Femur (tissue), 1 donor: ENCODE measurements at regions not wholly inside any gene's neighbourhood (a gene's known extent, or its start where the extent isn't known, plus 50 kb on each side); places are given as distances from the start of the nearest gene placed in this dataset.
A peak's percentile ranks its signal among the peaks of the same experiment; 100 is the strongest.
"Not testable (repeated sequence)": the region's sequence is repeated elsewhere in the genome, so short reads cannot be mapped to it uniquely, and the experiment has no call there.

Source experiments
- DNase-seq: peaks from one replicate; pipeline ENCODE4 v3.0.0-alpha.2; 2017

DNA sequence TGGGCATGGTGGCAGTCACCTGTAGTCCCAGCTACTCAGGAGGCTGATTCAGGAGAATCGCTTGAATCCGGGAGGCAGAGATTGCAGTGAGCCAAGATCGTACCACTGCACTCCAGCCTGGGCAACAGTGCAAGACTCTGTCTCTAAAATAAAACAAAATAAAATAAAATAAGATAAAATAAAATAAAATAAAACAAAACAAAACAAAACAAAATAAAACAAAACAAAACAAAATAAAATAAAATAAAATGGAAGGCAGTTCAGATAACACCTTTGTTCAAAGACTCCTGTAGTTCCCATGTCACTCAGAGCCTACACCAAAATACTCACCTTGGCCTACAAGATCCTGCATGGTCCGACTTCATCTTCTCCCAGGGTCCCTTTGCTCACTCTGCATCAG lies 61.3 kb downstream of the SYF2 start:
- not testable (repeated sequence) for DNase-seq

DNA sequence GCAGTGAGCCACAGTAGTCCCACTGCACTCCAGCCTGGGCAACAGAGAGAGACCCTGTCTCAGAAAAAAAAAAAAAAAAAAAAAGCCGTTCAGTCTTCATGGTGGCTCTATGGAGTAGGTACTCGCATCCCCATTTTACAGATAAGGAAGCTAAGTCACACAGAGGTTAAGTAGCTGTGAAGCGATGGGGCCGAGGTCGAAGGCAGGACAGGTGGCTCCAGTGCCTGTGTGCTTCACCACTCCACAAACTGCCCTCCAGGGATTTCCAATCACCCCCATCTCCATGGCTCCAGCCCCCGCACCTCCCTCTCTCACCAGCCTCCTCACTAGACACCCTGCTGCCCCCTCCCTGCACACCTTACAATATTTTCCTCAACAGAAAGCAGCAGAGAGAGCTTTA lies 61.9 kb downstream of the SYF2 start:
- no peak for DNase-seq

DNA sequence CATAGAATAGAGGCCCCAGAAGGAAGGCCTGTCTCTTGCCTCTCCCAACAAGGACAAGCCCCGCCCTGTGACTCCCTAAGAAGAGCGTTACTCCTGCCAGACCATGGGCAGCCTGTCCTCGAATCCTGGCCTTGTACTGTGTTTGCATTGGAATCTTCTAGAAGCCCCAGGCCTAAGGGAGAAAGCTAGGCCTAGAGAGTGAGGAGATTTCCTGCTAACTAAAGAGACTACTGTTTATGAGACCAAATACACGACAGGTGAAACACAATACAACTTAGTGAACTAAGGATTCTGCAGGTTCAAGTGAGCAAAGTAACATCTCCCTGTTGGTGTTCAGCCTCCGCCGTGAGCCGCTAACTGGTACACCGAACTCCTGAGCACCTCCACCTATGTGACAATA lies 62.7 kb downstream of the SYF2 start:
- DNase-seq: no peak

- DNase-seq: no peak
These were observed 63.1 kb downstream of the SYF2 start for GRCh38 chr1:25169168-25169567.

- DNase-seq: no peak
These were observed 63.9 kb downstream of the SYF2 start for GRCh38 chr1:25168193-25169071.

GRCh38 chr1:25167269-25168192 lies 64.8 kb downstream of the SYF2 start:
- DNase-seq: no peak

GRCh38 chr1:25166847-25167246 lies 65.5 kb downstream of the SYF2 start:
- DNase-seq: no peak

DNA sequence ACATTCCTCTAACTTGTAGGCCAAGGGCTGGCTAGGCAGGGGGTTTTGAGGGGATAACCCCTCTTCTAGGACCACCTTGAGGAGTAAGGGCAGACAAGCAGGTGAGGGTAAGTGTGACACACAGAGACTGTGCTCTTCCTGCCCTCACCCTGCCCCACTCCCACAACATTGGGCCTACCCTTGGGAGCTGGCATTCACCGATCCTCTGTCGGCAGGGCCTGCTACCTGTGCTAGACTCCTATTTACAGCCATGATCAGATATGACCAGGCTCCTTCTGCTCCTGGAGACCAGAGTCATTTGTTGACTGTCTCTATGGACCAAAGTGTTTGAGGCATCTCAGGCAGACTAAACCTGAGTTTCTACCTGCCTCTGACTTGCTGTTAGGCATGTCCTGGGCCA lies 68.3 kb downstream of the SYF2 start:
- DNase-seq: no peak

DNA sequence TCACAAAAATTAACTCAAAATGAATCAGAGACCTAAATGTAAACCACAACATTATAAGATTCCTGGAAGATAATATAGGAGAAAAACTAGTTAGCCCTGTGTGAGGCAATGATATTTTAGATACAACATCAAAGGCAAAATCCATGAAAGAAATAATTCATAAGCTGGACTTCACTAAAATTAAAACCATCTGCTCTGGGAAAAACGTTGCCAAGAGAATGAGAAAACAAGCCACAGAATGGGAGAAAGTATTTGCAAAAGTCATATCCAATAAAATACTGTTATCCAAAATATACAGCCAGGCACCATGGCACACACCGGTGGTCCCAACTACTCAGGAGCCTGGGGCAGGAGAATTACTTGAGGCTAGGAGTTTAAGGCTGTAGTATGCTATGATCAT lies 70.3 kb downstream of the SYF2 start:
- no peak for DNase-seq

- no peak for DNase-seq
These were observed 74.5 kb downstream of the SYF2 start for GRCh38 chr1:25157846-25158245.

DNA sequence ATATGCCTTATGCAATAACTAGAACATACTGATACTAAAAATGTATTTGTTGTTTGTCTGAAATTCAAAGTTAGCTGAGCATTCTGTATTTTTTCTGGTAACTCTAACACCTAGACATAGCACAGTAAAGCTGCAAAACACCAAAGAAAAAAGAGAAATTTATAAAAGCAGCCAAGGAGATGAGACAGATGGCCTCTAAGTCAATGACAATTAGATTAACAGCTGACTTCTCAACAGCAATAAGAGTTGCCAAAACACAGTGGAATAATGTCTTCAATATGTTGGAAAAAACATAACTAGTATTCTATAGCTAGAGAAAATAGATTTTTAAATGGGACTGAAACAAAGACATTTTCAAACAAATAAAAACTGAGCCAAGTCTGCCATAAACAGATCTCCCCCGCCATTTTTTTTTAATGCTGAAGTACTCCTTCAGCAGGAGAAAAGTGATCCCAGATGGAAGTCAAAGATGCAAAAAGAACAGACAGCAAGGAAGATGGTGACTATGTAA lies 81.3 kb downstream of the SYF2 start:
- no peak for DNase-seq

DNA sequence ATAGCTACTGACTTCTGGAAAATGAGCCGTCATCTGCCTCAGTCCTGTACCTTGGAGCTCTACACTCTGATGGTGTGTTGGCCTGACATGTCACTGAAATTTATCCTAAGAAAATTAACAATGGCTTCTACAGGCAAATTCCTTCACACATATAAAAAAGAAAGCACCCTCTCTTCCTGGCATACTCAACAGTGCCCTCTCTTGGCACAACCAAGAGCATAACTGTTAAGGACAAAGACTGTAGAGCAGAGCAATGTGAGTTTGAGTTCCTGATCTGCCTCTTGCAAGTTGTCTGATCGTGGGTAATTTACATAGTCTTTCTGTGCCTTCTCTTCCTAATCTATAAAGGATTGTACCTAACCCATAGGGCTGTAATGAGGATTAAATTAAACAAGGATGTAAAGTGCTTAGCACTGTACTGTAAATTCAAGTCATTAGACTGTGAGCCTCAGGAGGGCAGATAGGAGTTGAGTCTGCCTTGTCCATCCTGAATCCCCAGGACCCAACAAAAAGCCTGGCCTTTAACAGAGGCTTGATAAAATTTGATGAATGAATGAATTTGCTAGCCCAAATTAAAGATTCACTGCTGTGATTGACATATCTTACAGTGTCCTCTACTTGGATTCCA lies 83.5 kb downstream of the SYF2 start:
- DNase-seq: no peak

- peak; percentile 75 for DNase-seq
These were observed 85.8 kb downstream of the SYF2 start for GRCh38 chr1:25146451-25146855.

DNA sequence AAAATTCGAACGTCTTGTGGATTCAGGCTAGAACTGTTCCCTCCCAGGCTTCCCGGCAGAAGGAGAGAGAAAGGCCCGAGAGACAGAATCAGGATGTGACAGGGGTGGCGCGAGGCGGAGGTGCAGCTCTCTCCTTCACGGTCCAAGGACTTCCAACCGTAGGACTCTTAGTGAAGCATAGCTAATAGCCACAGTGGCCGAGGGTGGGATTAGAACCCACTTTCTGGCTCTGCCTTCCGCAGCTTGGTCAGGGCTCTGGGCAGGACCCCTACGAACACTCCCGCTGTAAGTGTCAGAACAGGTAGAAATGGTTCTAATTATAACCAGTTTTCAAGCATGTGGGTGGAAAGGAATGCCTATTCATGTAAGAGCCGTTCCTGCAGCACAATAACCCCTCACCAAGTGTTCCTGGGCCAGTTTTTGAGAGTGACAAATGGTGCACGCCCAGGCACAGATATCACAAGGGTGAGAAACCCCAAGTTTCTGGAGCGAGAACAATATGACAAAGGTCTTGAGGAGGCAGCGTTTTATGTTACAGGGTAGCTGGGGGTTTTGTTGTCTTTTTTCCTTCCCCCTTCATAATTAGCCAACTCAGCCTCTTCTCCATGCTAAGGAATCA lies 86.4 kb downstream of the SYF2 start:
- DNase-seq: no peak

GRCh38 chr1:25140073-25140797 lies 92.1 kb downstream of the SYF2 start:
- no peak for DNase-seq

- no peak for DNase-seq
These were observed 94.5 kb downstream of the SYF2 start for GRCh38 chr1:25137521-25138395.

GRCh38 chr1:25137106-25137505 lies 95.2 kb downstream of the SYF2 start:
- DNase-seq: no peak

- no peak for DNase-seq
These were observed 96.4 kb downstream of the SYF2 start for GRCh38 chr1:25135909-25136308.

GRCh38 chr1:25134801-25135461 lies 97.4 kb downstream of the SYF2 start:
- no peak for DNase-seq

GRCh38 chr1:25134307-25134706 lies 98.0 kb downstream of the SYF2 start:
- no peak for DNase-seq
